HG02973 (cell line): ENCODE measurements at regions not wholly inside any gene's neighbourhood (a gene's known extent, or its start where the extent isn't known, plus 50 kb on each side); places are given as distances from the start of the nearest gene placed in this dataset.

Experiments
- ATAC-seq: cut with Tn5 transposase; IDR thresholded peaks from one replicate; pipeline ENCODE4 v1.9.1; 2021; ENCODE audit warnings: moderate library complexity; ENCODE audit not compliant: unreplicated experiment

DNA sequence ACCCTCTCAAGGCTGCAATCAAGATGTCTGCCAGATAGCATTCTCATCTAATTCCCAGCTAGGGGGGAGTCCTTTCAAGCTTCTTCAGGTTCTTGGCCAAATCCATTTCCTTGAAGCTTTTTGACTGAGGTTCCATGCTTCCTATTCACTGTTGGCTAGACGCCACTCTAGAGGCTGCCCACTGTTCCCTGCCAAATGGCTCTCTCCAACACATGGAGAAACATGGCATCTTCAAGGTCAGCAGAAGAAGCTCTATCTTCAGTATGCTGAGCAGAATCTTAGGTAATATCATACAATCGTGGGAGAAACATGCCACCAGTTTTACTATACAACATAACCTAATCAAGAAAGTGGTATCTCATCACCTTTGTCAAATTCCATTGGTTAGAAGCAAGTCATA is 1985.1 kb upstream of the CELF4 start:
- no peak for ATAC-seq

DNA sequence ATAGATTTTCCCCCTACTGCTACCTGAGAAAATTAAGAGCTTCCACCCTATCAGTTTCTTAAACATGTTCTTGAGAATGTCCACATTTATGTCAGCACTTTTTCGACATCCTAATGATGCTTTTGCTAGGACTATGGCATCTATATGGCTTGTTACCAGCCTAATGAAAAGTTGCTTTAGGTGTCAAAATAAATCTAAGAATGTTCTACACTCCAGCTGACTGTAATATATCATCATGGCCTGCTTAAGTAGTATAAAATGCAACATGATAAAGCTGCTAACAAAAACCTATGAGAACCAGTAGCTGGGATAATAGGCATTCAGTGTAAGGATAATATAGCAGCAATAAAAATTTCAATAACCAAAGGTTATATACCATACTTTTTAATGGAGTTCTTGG is 1983.5 kb upstream of the CELF4 start:
- no peak for ATAC-seq

GRCh38 chr18:39531659-39532058 is 1966.1 kb upstream of the CELF4 start:
- ATAC-seq, result no peak

DNA sequence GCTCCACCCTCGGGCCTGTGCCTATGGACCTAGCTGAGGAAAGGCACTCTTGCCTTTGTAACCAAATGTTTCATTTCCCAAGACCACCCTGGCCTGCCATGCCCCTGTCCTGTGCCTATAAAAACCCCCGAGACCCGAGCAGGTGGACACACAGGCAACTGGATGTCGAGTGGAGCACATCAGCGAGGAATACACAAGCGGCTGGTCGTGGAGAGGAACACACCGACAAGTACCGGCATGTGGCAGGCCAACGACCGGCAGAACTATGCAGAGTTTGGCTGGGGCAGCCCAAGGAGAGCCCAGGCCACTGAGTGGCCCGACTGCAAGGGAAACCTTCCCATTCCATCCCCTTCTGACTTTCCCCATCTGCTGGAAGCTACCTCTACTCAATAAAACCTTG is 1963.8 kb upstream of the CELF4 start:
- ATAC-seq, result no peak

DNA sequence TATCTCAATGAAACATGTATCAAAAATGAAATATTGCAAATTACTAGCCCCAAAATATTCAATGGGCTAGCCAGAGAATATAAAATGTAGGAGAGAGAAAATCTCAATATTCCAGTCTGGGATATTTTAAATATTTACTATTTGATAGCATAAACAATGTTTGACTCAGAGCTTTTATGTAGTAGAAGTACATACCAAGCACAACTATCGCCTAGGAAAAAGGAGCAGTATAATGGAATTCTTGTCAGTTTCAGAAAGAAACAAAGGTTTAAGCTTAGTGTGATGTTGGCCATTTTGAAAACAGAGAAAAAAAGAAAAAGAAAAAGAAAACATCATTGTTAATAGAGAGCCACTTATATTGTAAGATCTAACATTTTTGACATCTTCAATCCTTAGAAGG is 1961.9 kb upstream of the CELF4 start:
- no peak for ATAC-seq

GRCh38 chr18:39524370-39524769 is 1958.8 kb upstream of the CELF4 start:
- ATAC-seq, result no peak

DNA sequence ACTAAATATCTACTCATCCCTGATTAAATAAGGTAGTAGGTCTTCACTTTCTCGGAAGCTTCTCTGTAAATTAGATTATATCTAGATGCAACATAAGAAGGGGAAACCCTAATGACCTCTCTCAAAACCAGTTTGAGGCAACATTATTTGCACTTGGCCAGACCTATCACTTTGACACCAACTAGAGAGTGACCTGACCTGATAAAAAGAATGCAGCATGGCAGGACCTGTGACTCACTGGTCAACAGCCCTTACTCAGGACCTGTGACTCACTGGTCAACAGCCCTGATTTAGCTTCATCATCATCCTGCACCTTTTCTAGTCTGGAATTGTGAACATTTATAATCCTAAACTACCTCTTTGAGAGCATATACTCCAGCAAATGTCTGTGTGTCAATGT is 1957.7 kb upstream of the CELF4 start:
- ATAC-seq, result no peak

DNA sequence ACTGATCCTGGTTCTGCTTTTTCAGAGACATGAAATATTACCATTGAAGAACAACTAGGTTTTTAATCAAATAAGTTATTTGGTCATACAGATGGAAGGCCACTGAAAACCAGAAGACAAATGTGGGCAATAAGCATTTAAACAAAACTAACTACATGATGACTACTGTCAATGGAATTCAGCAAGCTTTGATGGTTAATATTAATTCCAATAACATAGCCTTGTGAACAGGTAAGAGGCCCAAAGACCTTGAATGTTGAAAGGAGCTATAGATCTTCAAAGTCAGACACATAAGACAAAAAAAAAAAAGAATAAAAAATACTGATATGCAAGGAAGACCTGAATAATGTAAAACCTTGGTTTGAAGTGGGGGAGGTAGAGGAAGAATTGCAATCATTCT is 1955.6 kb upstream of the CELF4 start:
- no peak for ATAC-seq

DNA sequence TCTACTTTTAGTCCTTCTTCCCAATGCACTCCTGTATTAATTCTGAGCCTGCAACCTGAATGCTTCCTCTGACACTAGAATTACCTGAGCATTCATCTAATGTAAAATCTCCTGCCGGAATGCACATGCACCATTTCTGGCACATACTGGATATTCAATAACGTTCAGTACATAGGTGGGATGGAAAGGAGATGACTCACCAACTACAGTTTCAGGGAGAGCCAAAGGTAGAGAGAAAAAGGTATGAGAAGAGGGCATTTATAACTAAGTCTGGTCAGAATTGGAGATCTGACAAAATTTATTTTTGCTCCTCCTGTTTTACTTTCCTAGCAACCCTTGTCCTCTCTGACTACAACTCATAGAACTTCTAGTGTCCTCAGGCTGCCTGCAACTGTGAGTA is 1954.1 kb upstream of the CELF4 start:
- no peak for ATAC-seq

GRCh38 chr18:39515299-39515698 is 1949.7 kb upstream of the CELF4 start:
- no peak for ATAC-seq

- ATAC-seq, result no peak
Observed at GRCh38 chr18:39513186-39513585, 1947.6 kb upstream of the CELF4 start.

DNA sequence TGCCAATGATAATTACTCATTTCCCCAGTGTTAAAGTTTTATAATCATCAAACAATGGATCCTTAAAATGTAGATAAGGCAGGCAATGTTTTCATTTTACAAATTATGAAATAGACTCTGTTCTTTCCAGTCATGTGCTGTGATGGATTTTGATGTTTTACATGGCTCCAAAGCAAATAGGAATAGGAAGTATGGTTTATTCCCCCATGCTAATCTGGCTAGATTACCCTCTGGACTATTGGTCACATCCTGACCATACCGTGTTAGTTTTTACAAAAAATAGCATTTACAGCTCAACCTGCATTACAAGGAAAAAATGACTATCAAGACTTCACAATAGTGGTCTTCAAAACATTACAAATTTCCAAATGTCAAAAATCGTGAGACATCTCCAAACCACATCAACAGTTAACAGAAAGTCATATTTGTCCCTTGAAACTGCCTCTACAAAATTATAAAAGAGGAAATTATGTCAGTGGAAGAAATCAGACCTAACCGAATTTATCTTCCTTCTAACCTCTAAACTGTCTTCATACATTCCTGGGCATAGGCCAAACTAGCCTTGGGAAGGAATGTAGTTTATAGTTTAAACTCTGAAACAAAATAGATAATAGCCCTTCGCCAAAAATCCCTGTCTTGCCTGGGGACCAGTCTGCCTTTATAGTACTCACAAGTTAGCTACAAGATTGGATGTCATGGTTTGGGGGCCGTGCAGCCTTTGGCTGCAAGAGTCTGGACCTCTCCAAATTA is 1941.2 kb upstream of the CELF4 start:
- no peak for ATAC-seq

- no peak for ATAC-seq
Observed at GRCh38 chr18:39500306-39500705, 1934.7 kb upstream of the CELF4 start.

DNA sequence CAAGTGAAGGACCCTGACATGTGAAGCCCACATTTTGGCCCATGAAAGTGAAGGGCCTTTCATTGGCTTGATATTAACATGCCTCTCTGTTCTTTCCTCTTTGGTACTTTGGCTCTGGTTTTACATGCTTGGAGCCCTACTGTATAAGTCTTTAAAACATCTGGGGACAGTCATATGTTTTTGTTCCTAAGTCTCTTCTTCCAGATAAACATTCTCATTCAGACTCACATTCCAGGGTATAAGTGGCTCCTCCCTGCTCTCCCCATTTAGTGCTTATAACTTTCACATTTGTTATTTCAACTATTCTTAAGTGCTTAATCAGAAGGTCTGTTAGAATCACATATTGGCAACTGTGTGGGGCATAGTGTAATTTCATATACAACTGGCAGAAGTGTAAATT is 1932.2 kb upstream of the CELF4 start:
- no peak for ATAC-seq

GRCh38 chr18:39496986-39497385 is 1931.4 kb upstream of the CELF4 start:
- no peak for ATAC-seq

DNA sequence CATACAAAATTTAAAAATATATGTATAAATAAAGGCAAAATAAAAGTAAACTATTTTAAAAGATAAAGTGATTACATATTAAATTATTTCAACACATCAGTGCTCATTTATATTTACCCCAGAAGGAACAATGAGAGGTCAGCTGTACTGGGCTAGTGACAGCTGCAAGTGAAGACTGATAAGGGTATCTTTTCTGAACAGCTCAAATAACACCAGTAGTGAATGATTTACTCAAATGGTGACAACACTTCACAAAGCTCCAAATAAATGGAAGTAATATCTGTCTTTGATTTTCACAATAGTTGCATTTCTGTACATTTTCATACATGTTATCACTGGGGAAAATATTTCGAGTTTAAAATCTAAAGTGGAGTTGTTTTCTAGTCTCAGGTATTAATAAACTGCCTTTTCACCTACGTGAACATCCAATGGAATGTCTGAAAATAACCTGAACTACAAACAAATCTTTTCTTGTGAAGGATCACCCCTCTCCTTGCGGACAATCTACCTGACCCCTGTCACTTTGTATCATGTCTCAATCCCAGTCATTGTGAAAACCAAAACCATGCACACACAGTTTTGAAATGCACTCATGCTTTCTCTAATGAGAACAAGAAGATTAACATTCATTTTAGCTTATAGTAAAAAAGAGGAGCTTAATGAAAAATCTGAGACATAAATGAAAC is 1928.8 kb upstream of the CELF4 start:
- ATAC-seq, result no peak

DNA sequence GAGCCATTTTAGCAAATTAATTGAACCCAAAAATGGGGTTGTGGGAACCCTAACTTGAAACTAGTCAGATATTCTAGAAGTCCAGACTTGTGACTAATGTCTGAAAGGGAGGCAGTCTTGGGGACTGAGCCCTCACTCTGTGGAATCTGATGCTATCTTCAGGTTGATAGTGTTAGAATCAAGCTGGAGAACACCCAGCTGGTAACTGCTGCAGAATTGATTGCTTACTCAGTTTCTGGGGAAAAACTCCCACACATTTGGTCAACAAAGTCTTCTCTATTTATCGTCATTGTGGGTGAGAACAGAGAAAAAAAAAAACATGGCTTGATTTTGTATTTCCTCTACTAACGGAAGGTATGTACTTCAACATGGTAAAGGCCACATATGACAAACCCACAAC is 1925.8 kb upstream of the CELF4 start:
- ATAC-seq, result no peak

- ATAC-seq, result no peak
Observed at GRCh38 chr18:39489431-39489830, 1923.8 kb upstream of the CELF4 start.

DNA sequence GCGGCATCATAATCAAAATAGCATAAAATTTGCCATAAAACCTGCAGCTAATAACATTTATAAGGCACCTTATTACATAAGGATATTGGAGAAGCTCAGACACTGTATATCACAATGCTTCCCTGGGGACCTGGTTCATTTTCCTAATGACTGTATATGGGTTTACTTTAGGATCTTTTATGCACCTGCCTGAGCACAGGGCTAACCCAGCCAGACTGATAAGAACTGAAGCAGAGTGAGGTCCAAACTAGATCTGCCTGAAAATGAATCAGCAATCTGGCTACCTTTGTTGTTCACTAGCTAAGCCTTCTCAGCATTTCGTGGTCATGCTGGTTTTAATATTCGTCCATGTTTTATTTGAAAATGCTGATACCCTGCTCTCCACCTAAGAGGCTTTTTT is 1922.3 kb upstream of the CELF4 start:
- ATAC-seq, result no peak

DNA sequence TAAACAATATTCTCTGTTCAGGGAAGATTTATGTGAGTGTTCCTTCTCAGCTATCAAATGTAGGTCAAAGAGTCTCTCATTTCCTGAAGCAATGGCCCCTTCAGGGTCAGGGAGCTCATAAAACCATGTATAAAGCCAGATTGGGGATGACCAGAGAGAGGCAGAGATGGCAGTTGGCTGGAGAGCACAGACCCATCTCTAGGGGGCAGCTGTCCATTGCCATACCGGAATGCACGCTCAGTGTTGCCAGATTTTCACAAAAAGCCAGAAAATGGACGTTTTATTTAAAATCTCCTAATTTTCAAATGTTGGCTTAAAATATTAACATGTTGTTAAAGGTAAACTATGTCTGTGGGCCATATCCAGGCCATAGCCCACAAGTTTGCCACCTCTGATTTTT is 1920.7 kb upstream of the CELF4 start:
- no peak for ATAC-seq

GRCh38 chr18:39485696-39486095 is 1920.1 kb upstream of the CELF4 start:
- no peak for ATAC-seq

DNA sequence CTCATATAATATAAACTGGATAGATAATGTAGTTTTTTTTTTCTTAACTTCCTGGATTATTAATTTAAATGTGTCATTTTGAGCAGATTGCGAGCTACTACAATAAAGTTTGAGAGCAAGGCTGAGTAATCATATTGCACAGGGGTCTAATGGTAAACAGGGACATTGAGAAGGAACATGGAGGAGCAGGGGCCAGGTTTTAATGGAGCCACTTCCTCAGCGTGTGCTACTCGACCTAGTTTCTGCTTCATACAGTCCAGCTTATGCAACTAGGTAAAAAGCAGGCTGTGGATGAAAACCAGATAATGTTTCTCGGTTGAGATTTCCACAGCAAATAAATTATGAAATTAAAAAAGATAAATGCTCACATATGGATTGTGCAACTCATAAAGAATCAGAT is 1915.7 kb upstream of the CELF4 start:
- no peak for ATAC-seq
